ENCODE measurements at regions not wholly inside any gene's neighbourhood (a gene's known extent, or its start where the extent isn't known, plus 50 kb on each side); places are given as distances from the start of the nearest gene placed in this dataset.

DNA sequence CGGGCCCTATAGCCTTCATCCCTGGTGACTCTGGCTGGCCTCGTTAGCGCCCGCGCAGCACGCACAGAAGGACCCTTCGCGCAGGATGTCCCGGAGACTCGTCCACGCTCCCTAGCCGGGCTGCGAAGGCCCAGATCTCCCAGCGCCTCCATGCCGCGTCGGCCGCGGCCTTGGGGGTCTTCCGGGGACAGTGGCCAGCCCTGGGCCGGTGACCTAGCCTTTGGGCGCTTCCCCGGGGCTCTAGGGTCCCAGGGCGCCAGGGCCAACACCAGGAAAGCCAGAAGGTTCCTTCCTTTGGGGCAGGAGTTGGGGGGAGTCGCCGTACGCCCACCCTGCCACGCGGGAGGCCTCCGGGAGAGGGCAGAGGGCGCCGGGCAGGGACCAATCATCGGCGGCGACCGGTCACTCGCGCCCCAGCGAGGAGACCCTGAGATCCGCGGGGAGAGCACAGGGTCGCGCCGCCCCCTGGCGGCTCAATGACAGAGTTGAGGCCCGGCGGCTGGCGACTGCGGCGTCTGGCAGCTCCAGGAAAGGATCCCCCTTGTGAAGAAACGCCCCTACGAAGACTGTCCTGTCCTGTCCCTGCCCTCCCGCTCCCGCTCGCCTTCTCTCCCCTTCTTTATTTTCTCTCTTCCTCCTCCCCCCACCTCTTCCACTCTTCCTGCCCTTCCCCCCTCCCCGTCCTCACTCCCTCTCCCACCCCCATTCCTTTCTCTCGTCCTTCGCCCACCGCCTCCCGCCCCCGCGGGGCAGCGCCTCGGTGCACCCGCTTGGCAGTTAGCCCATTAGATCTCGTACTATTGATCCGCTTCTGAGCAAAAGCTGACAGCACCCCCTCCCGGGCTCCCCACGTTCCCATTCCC, 62.3 kb upstream of the LBX1 start:
- no peaks in the 10 kb centered on the region for H3K36me3 Mint-ChIP-seq
- H3K9me3 Mint-ChIP-seq = no peaks in the 10 kb centered on the region
- no peak overlapping the region for H3K27ac Mint-ChIP-seq
- H3K4me3 Mint-ChIP-seq = peak overlapping the region; percentile 87
- DNase-seq (ENCODE audit: low spot score in 2 of 2) (no peak), ATAC-seq (ENCODE audit: low read depth) (peak; percentile 62)
- H3K4me1 Mint-ChIP-seq = peaks cover 14% of the 10 kb centered on the region
- peaks cover 40% of the 10 kb centered on the region for H3K27me3 Mint-ChIP-seq

DNA sequence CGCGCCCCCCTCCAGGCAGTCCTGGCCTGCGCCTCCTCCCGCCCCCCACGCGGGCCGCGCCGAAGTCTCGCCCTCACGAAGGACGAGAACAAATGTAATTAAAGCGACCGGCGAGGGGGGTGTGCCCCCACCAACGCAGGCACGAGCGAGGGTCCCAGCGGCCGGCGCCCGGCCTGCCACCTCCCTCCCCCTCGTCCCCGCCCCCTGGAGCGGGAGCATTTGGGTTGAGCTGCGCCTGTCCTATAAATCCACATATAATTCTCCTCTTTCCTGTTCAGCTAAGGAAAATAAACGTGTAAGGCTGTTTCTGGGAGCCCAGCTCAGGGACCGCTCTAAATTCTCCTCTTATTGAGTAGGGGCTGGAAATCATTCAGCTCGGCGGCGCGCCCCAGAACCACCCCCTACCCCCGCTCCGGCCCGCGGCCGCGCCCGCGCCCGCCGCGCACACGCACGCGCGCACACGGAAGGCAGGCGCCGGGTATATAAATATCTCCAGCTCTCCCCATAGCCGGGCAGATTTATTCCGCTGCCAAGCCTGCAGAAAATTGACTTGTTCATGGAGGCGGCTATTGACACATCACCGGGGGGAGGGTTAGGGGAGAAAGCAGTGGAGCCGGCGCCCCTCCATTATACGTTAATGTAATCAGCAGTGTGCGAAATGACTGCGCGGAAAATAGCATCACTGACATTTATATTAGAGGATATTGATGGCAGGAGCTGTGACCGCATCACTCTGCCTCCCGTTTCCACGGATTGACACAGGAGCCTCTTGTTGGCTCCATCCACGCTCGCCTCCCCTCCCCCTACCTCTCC, 61.6 kb upstream of the BTRC start:
- DNase-seq (ENCODE audit: low spot score in 2 of 2) (no peak), ATAC-seq (ENCODE audit: low read depth) (peak; percentile 38)
- no peak overlapping the region for H3K27ac Mint-ChIP-seq
- peak overlapping the region; percentile 87 for H3K4me3 Mint-ChIP-seq
- H3K4me1 Mint-ChIP-seq = peaks cover 13% of the 10 kb centered on the region
- H3K36me3 Mint-ChIP-seq = no peaks in the 10 kb centered on the region
- no peaks in the 10 kb centered on the region for H3K9me3 Mint-ChIP-seq
- H3K27me3 Mint-ChIP-seq = peaks cover 38% of the 10 kb centered on the region

DNA sequence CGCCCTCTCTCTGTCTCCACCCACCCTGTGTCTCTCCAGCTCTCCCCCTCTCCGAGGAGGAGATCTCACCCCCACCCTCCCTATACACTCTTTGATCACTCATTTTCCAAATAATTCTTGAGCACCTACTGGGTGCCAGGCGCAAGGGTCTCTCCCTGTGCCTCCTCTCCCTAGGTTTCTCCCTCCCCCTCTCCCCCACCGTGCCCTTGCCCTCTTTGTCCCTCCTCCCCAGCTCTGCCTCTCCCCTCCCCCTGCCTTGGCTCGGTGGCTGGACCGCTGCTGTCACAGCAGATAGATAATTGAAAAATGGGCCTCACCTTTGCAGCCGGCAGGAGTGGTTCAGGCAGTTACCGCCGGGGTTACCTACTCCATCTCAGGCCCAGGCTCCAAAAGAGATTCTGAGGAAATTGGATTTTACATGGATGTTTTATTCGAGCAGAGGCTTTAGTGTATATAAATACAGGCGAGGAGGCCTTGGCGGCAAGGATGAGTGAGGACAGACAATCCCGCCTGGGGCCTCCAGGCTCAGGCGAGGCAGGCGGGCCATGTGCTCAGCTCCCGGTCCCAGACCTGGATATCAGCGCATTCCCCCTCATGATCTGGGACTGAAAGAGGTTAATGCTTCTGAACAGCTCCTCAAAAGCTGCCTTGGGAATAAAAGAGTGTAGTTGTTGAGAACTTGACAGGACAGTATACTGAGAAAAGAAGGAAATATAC, 60.8 kb upstream of the BTRC start:
- Mint-ChIP-seq H3K4me1 (peaks cover 13% of the 10 kb centered on the region), H3K27me3 (peaks cover 36% of the 10 kb centered on the region), H3K27ac (no peak overlapping the region), H3K4me3 (peak overlapping the region; percentile 87), H3K36me3 (no peaks in the 10 kb centered on the region), H3K9me3 (no peaks in the 10 kb centered on the region)
- no peak for ATAC-seq (ENCODE audit: low read depth)
- DNase-seq (ENCODE audit: low spot score in 2 of 2) = no peak

DNA sequence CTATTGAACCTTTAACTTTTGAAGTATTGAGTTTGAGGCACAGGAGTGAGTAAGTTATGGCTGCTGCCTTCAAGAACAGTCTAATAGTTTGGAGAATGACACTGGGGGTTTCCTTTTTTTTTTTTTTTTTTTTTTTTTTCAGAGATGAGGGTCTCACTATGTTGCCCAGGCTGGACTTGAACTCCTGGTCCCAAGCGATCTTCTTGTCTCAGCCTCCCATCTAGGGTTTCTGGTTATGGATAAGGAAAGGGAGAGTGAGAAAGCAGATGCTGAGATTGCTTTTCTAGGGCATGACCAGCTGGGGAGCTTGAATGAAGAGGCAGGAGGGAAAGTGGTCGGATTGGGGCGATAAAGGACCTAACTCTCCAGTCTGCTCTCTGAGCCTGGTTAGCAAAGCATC, 59.9 kb upstream of the BTRC start:
- Mint-ChIP-seq H3K9me3 (no peaks in the 10 kb centered on the region), H3K36me3 (no peaks in the 10 kb centered on the region), H3K4me3 (no peak overlapping the region), H3K27me3 (peaks cover 40% of the 10 kb centered on the region), H3K27ac (no peak overlapping the region), H3K4me1 (peaks cover 13% of the 10 kb centered on the region)
- no peak for ATAC-seq (ENCODE audit: low read depth)
- DNase-seq (ENCODE audit: low spot score in 2 of 2) = no peak

DNA sequence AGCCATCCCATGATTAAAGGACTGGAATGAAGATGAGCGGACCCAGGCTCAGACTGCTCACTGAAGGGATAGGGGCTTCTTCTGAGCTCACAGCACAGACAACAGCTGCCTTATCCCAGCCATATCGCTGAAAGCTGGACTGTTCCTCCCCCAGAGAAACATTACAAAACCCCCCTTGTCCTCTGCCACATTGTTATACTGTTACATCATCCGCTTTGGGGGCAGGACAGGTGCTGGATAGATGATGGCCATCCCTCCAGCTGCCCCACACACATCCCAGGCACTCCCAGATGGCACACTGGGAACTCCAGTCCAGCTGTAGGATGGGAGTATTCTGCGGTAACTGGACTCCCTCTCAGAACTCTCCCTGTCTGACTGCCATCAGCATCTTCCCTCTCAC, 58.7 kb upstream of the BTRC start:
- Mint-ChIP-seq H3K4me1 (peaks cover 12% of the 10 kb centered on the region), H3K27me3 (peaks cover 33% of the 10 kb centered on the region), H3K27ac (no peak overlapping the region), H3K9me3 (no peaks in the 10 kb centered on the region), H3K4me3 (no peak overlapping the region), H3K36me3 (no peaks in the 10 kb centered on the region)
- no peak for ATAC-seq (ENCODE audit: low read depth)
- no peak for DNase-seq (ENCODE audit: low spot score in 2 of 2)

DNA sequence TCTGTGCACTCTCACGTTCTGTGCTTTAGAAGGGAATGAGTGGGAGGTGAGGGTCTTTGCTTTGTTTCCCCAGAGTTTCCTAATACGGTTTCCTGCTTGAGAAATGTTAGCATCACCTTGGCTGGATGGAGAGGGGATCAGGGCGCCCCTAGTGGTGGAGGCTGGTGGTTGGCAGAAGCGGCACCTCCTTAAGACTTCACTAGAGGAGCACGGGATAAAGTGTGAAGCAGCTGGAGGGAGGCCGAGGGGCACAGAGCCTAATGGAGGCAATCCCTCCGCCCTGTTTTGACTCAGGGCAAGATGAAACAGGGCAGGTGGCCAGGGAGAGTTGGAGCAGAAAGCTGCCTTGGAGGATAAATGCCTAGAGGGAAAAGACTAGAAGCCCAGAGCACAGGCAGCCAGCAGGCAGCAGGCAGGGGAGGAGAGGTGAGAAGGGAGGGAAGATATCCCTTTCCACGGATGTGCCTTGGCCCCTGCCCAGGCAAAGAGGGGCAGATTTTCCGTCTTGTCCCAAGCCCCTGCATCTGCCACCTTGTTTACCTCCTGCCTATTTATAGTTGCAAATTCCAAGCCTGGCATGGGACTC, 56.0 kb upstream of the BTRC start:
- Mint-ChIP-seq H3K27me3 (peaks cover 26% of the 10 kb centered on the region), H3K9me3 (no peaks in the 10 kb centered on the region), H3K4me1 (peaks cover 4% of the 10 kb centered on the region), H3K27ac (no peak overlapping the region), H3K36me3 (no peaks in the 10 kb centered on the region), H3K4me3 (no peak overlapping the region)
- ATAC-seq (ENCODE audit: low read depth) = peak; percentile 86
- peak; percentile 73 to 75 for DNase-seq (ENCODE audit: low spot score in 2 of 2)

DNA sequence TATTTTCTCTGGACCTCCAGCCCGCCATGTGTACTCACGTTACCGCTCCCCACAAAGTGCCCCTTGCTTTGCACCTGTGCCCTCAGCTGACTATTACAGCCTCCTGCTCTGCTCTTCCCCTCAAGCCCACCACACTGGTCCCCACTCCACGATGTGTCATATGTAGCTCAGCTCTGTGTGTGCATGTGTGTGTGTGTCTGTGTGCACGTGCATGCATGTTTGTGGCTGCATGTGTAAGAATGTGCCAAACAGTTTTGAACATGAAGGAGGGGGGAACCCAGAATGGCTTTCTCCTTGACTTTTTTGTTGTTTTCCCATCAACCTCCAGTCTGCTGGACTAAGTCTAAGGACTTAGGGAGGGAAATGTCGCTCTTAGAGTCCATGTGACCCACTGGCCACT, 54.8 kb upstream of the BTRC start:
- no peak for ATAC-seq (ENCODE audit: low read depth)
- DNase-seq (ENCODE audit: low spot score in 2 of 2) = no peak
- Mint-ChIP-seq H3K4me3 (no peak overlapping the region), H3K27me3 (peaks cover 27% of the 10 kb centered on the region), H3K4me1 (peaks cover 2% of the 10 kb centered on the region), H3K27ac (no peak overlapping the region), H3K36me3 (no peaks in the 10 kb centered on the region), H3K9me3 (no peaks in the 10 kb centered on the region)

DNA sequence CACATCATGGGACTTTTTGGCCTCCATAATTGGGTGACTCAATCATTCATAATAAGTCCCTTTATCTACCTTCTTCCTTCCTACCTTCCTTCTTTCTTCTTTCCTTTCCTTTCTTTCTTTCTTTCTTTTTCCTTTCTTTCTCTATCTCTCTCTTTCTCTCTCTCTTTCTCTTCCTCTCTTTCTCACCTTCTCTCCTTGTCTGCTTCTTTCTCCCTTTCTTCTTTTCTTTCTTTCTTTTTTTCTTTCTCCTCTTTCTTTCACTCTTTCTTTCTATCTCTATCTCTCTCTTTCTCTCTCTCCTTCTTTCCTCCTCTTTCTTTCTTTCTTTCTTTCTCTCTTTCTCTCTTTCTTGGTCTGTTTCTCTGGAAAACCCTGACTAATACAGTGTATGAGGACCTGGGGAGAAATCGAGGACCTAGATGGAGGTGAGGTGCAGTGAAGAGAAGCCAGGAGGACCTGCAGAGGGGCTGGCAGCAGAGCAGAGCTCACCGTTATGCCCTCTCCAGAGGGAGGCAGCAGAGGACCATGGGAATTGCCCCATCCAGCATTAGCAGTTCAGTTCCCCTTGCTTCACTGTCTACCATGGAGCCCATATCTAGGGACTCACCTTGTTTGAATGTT, 52.7 kb upstream of the BTRC start:
- DNase-seq (ENCODE audit: low spot score in 2 of 2) (no peak), ATAC-seq (ENCODE audit: low read depth) (peak; percentile 67)
- Mint-ChIP-seq H3K4me3 (no peak overlapping the region), H3K27ac (no peak overlapping the region), H3K36me3 (no peaks in the 10 kb centered on the region), H3K4me1 (peaks cover 2% of the 10 kb centered on the region), H3K27me3 (peaks cover 26% of the 10 kb centered on the region), H3K9me3 (no peaks in the 10 kb centered on the region)

DNA sequence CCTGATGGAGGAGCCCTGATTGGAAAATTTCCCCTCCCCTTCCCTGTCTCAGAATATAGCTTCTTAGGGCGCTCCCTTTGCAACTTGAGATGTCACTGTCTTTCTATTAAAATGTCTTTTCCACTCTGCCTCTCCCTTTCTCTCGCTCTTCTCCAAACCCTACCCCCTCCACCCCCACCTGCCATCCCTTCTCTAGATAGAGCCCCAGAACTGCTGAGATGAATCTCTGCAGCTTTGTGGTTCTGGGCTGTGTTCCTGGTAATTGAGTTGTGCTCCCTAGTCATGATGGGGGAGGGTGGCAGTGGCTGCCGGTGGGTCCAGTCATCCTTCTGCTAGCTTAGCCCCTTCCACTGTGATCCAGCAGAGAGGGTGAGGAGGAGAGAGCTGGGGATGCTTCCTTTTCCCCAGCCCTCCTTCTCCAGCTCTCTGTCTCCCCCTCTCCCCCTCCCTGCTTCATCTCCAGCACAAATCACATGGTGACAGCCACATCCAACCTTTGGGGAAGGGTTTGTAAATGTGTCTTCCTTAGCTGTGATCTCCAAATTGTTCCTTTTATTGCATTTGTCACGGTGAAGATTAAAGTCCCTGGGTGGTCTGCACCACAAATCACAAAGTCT, 50.8 kb upstream of the BTRC start:
- H3K4me1 Mint-ChIP-seq = no peaks in the 10 kb centered on the region
- no peaks in the 10 kb centered on the region for H3K9me3 Mint-ChIP-seq
- DNase-seq (ENCODE audit: low spot score in 2 of 2) = no peak
- H3K4me3 Mint-ChIP-seq = no peak overlapping the region
- no peak for ATAC-seq (ENCODE audit: low read depth)
- H3K27ac Mint-ChIP-seq = no peak overlapping the region
- H3K36me3 Mint-ChIP-seq = no peaks in the 10 kb centered on the region
- H3K27me3 Mint-ChIP-seq = peaks cover 26% of the 10 kb centered on the region

Measured in memory B cell (primary cell).